Frontal cortex (tissue), 3 donors: ENCODE measurements at regions not wholly inside any gene's neighbourhood (a gene's known extent, or its start where the extent isn't known, plus 50 kb on each side); places are given as distances from the start of the nearest gene placed in this dataset.
A peak's percentile ranks its signal among the peaks of the same experiment; 100 is the strongest.

Source experiments
- DNase-seq, 2 donors: peaks; one replicate each; pipeline ENCODE4 v3.0.0; 2012; ENCODE audit warnings: low spot score in 2 of 2
- FAIRE-seq: peaks from 2 replicates; lab custom pipeline; 2012; peaks lifted over from hg19 to GRCh38; lab: Jason Lieb, UNC
- donor health status: control.
- donor health status: control.
- donor health status: control.

- FAIRE-seq: no peak
These were observed 150.1 kb upstream of the SOD1 start for GRCh38 chr21:31509194-31510017.

GRCh38 chr21:31505975-31506374 lies 153.5 kb upstream of the SOD1 start:
- FAIRE-seq: no peak
- DNase-seq: no peak

More at GRCh38 chr21:31509194-31510017, 150.1 kb upstream of the SOD1 start:
- DNase-seq: peak in 1 of 2 donors; percentile 38

- DNase-seq (no peak), FAIRE-seq (no peak)
These were observed 155.6 kb upstream of the SOD1 start for GRCh38 chr21:31503939-31504338.

GRCh38 chr21:31503467-31503866 lies 156.0 kb upstream of the SOD1 start:
- no peak for FAIRE-seq

GRCh38 chr21:31502537-31503143 lies 156.9 kb upstream of the SOD1 start:
- no peak for FAIRE-seq
- DNase-seq: no peak

More at GRCh38 chr21:31503467-31503866, 156.0 kb upstream of the SOD1 start:
- no peak for DNase-seq

GRCh38 chr21:31501926-31502325 lies 157.6 kb upstream of the SOD1 start:
- FAIRE-seq (no peak), DNase-seq (no peak)

GRCh38 chr21:31500982-31501381 lies 156.9 kb upstream of the TIAM1 start:
- FAIRE-seq (no peak), DNase-seq (no peak)

GRCh38 chr21:31500071-31500470 lies 156.0 kb upstream of the TIAM1 start:
- FAIRE-seq: no peak

GRCh38 chr21:31498985-31499384 lies 154.9 kb upstream of the TIAM1 start:
- DNase-seq (no peak), FAIRE-seq (no peak)

More at GRCh38 chr21:31500071-31500470, 156.0 kb upstream of the TIAM1 start:
- DNase-seq: no peak

GRCh38 chr21:31497914-31498313 lies 153.9 kb upstream of the TIAM1 start:
- DNase-seq: no peak
- no peak for FAIRE-seq

- DNase-seq: no peak
- no peak for FAIRE-seq
These were observed 149.4 kb upstream of the TIAM1 start for GRCh38 chr21:31493350-31493880.

GRCh38 chr21:31491617-31492016 lies 147.6 kb upstream of the TIAM1 start:
- DNase-seq: no peak
- FAIRE-seq: no peak

- no peak for DNase-seq
- no peak for FAIRE-seq
These were observed 146.4 kb upstream of the TIAM1 start for GRCh38 chr21:31490443-31490842.

- no peak for FAIRE-seq
- DNase-seq: no peak
These were observed 145.7 kb upstream of the TIAM1 start for GRCh38 chr21:31489726-31490125.

GRCh38 chr21:31489014-31489413 lies 145.0 kb upstream of the TIAM1 start:
- DNase-seq (no peak), FAIRE-seq (no peak)

GRCh38 chr21:31484219-31484618 lies 140.2 kb upstream of the TIAM1 start:
- FAIRE-seq: no peak
- no peak for DNase-seq

GRCh38 chr21:31483146-31483545 lies 139.1 kb upstream of the TIAM1 start:
- FAIRE-seq: no peak
- no peak for DNase-seq

GRCh38 chr21:31482460-31482859 lies 138.4 kb upstream of the TIAM1 start:
- FAIRE-seq: no peak
- DNase-seq: no peak

- FAIRE-seq: no peak
- DNase-seq: no peak
These were observed 136.2 kb upstream of the TIAM1 start for GRCh38 chr21:31480228-31480627.

- DNase-seq (no peak), FAIRE-seq (no peak)
These were observed 135.7 kb upstream of the TIAM1 start for GRCh38 chr21:31479714-31480113.

GRCh38 chr21:31479222-31479621 lies 135.2 kb upstream of the TIAM1 start:
- FAIRE-seq (no peak), DNase-seq (no peak)
